ENCODE measurements at regions not wholly inside any gene's neighbourhood (a gene's known extent, or its start where the extent isn't known, plus 50 kb on each side); places are given as distances from the start of the nearest gene placed in this dataset.

- no peak overlapping the region for H3K4me2 ChIP-seq (replicated peaks; ENCODE audit: low read depth, low read length, poor library complexity, severe bottlenecking)
- no peaks in the 10 kb centered on the region for H3K27me3 Mint-ChIP-seq
- H4K20me1 ChIP-seq (ENCODE audit: control insufficient read depth, insufficient read depth, low read length, poor library complexity, severe bottlenecking) = no peaks in the 10 kb centered on the region
- H3K27me3 ChIP-seq (replicated peaks in 1 of 4; ENCODE audit: control extremely low read depth in 1 of 4, control insufficient read depth in 3 of 4, insufficient read depth in 4 of 4, low read length in 3 of 4) = no peaks in the 10 kb centered on the region
- H3K4me1 Mint-ChIP-seq = no peaks in the 10 kb centered on the region
- no peaks in the 10 kb centered on the region for H3K36me3 ChIP-seq (replicated peaks in 1 of 2; ENCODE audit: control extremely low read depth in 1 of 2, control insufficient read depth in 1 of 2, extremely low read depth in 1 of 2, insufficient read depth in 2 of 2, low read length in 1 of 2)
- DNase-seq = no peak
- POLR2A ChIA-PET = no interaction called here
- H3K27ac Mint-ChIP-seq = no peak overlapping the region
- CTCF ChIA-PET = no interaction called here
- no peak overlapping the region for H3K4me3 Mint-ChIP-seq
- H3K4me1 ChIP-seq (ENCODE audit: control insufficient read depth in 2 of 2, insufficient read depth in 2 of 2, low read length in 2 of 2) = no peaks in the 10 kb centered on the region
- H3K4me3 ChIP-seq (ENCODE audit: control extremely low read depth in 1 of 5, extremely low read depth in 1 of 5, insufficient read depth in 1 of 5, low read depth in 2 of 5, low read length in 4 of 5) = no peak overlapping the region
- no peak overlapping the region for H2AFZ ChIP-seq (ENCODE audit: insufficient read depth, low read depth, low read length, poor library complexity, severe bottlenecking)
- H3K27ac ChIP-seq (ENCODE audit: low read length in 2 of 2) = no peak overlapping the region
- H3K9me3 Mint-ChIP-seq (ENCODE audit: insufficient read depth) = no peaks in the 10 kb centered on the region
- intact Hi-C loops (cut with micrococcal nuclease) = no loop called here
- no peak for ATAC-seq (ENCODE audit: low read depth)
- no peak overlapping the region for H3K9ac ChIP-seq (ENCODE audit: low read length)
- no CpG with 5 or more reads among the region's 4 CpGs for WGBS (ENCODE audit: insufficient coverage)
- peaks cover 0 to 5% (median 0%) of the 10 kb centered on the region in 3 donors for H3K9me3 ChIP-seq (ENCODE audit: control extremely low read depth in 1 of 3, control insufficient read depth in 2 of 3, insufficient read depth in 1 of 3, low read length in 2 of 3)
- H3K79me2 ChIP-seq (ENCODE audit: control insufficient read depth, insufficient read depth, low read length) = no peaks in the 10 kb centered on the region
- TF ChIP-seq EZH2 (IDR thresholded peaks at IDR 0.05; ENCODE audit: borderline replicate concordance, insufficient read depth, low read depth, low read length, poor library complexity, severe bottlenecking) (no peak), CTCF (IDR thresholded peaks at IDR 0.05) (no peak)
Measured at GRCh38 chr17:71444078-71444477, 676.7 kb upstream of the SOX9 start.

- Histone ChIP-seq H3K4me2 (replicated peaks; ENCODE audit: low read depth, low read length, poor library complexity, severe bottlenecking) (no peak overlapping the region), H3K36me3 (replicated peaks in 1 of 2; ENCODE audit: control extremely low read depth in 1 of 2, control insufficient read depth in 1 of 2, extremely low read depth in 1 of 2, insufficient read depth in 2 of 2, low read length in 1 of 2) (no peaks in the 10 kb centered on the region), H3K79me2 (ENCODE audit: control insufficient read depth, insufficient read depth, low read length) (no peaks in the 10 kb centered on the region), H3K4me1 (ENCODE audit: control insufficient read depth in 2 of 2, insufficient read depth in 2 of 2, low read length in 2 of 2) (no peaks in the 10 kb centered on the region), H4K20me1 (ENCODE audit: control insufficient read depth, insufficient read depth, low read length, poor library complexity, severe bottlenecking) (no peaks in the 10 kb centered on the region), H3K27me3 (replicated peaks in 1 of 4; ENCODE audit: control extremely low read depth in 1 of 4, control insufficient read depth in 3 of 4, insufficient read depth in 4 of 4, low read length in 3 of 4) (no peaks in the 10 kb centered on the region), H2AFZ (ENCODE audit: insufficient read depth, low read depth, low read length, poor library complexity, severe bottlenecking) (no peak overlapping the region), H3K27ac (ENCODE audit: low read length in 2 of 2) (no peak overlapping the region), H3K4me3 (ENCODE audit: control extremely low read depth in 1 of 5, extremely low read depth in 1 of 5, insufficient read depth in 1 of 5, low read depth in 2 of 5, low read length in 4 of 5) (no peak overlapping the region), H3K9me3 (ENCODE audit: control extremely low read depth in 1 of 3, control insufficient read depth in 2 of 3, insufficient read depth in 1 of 3, low read length in 2 of 3) (no peaks in the 10 kb centered on the region), H3K9ac (ENCODE audit: low read length) (no peak overlapping the region)
- H3K27me3 Mint-ChIP-seq = no peaks in the 10 kb centered on the region
- WGBS (ENCODE audit: insufficient coverage) = no CpG with 5 or more reads among the region's 2 CpGs
- no peaks in the 10 kb centered on the region for H3K9me3 Mint-ChIP-seq (ENCODE audit: insufficient read depth)
- DNase-seq (no peak), ATAC-seq (ENCODE audit: low read depth) (no peak)
- no peaks in the 10 kb centered on the region for H3K4me1 Mint-ChIP-seq
- no peak overlapping the region for H3K27ac Mint-ChIP-seq
- ChIA-PET POLR2A (no interaction called here), CTCF (no interaction called here)
- H3K4me3 Mint-ChIP-seq = no peak overlapping the region
- no peak for TF ChIP-seq CTCF (IDR thresholded peaks at IDR 0.05)
- no peak for TF ChIP-seq EZH2 (IDR thresholded peaks at IDR 0.05; ENCODE audit: borderline replicate concordance, insufficient read depth, low read depth, low read length, poor library complexity, severe bottlenecking)
- intact Hi-C loops (cut with micrococcal nuclease) = no loop called here
Measured at GRCh38 chr17:71446645-71447437, 674.0 kb upstream of the SOX9 start.

Data from B cell (primary cell).